HL-60 (cell line): ENCODE measurements at regions not wholly inside any gene's neighbourhood (a gene's known extent, or its start where the extent isn't known, plus 50 kb on each side); places are given as distances from the start of the nearest gene placed in this dataset.

ENCODE experiments used
- CTCF ChIP-seq: IDR thresholded peaks from one replicate; pipeline ENCODE4 v1.5.1; 2011; ENCODE audit warnings: low read length, control low read depth, inconsistent platforms; ENCODE audit not compliant: insufficient read depth
- GABPA ChIP-seq: IDR thresholded peaks from 2 replicates; pipeline ENCODE4 v1.6.1; 2012; ENCODE audit warnings: low read depth
- POLR2AphosphoS5 ChIP-seq: IDR thresholded peaks from 2 replicates; pipeline ENCODE4 v1.6.1; 2012; ENCODE audit warnings: low read depth
- REST ChIP-seq: IDR thresholded peaks from 2 replicates; pipeline ENCODE4 v1.6.1; 2012; ENCODE audit warnings: low read depth; ENCODE audit not compliant: insufficient replicate concordance
- SPI1 ChIP-seq: IDR thresholded peaks from 2 replicates; pipeline ENCODE4 v1.6.1; 2012; ENCODE audit warnings: low read depth, mild to moderate bottlenecking, borderline replicate concordance

GRCh38 chr5:103624675-103625074 lies 62.1 kb upstream of the NUDT12 start:
- TF ChIP-seq CTCF (no peak), POLR2AphosphoS5 (no peak), SPI1 (no peak), GABPA (no peak), REST (no peak)
